LNCAP (cell line): ENCODE measurements at regions not wholly inside any gene's neighbourhood (a gene's known extent, or its start where the extent isn't known, plus 50 kb on each side); places are given as distances from the start of the nearest gene placed in this dataset.

ENCODE experiments used
- TF ChIP-seq, protein P1 (sequence below): fragments of 450-650 bp; IDR thresholded peaks from 2 replicates; pipeline ENCODE4 v1.5.1; 2017; ENCODE audit warnings: mild to moderate bottlenecking

GRCh38 chr5:38607396-38607795, 51.0 kb upstream of the LIFR start:
- TF ChIP-seq, protein P1, sequence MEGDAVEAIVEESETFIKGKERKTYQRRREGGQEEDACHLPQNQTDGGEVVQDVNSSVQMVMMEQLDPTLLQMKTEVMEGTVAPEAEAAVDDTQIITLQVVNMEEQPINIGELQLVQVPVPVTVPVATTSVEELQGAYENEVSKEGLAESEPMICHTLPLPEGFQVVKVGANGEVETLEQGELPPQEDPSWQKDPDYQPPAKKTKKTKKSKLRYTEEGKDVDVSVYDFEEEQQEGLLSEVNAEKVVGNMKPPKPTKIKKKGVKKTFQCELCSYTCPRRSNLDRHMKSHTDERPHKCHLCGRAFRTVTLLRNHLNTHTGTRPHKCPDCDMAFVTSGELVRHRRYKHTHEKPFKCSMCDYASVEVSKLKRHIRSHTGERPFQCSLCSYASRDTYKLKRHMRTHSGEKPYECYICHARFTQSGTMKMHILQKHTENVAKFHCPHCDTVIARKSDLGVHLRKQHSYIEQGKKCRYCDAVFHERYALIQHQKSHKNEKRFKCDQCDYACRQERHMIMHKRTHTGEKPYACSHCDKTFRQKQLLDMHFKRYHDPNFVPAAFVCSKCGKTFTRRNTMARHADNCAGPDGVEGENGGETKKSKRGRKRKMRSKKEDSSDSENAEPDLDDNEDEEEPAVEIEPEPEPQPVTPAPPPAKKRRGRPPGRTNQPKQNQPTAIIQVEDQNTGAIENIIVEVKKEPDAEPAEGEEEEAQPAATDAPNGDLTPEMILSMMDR = no peak

- TF ChIP-seq, protein P1 = no peak
Observed at GRCh38 chr5:38607930-38608564, 51.6 kb upstream of the LIFR start.

DNA sequence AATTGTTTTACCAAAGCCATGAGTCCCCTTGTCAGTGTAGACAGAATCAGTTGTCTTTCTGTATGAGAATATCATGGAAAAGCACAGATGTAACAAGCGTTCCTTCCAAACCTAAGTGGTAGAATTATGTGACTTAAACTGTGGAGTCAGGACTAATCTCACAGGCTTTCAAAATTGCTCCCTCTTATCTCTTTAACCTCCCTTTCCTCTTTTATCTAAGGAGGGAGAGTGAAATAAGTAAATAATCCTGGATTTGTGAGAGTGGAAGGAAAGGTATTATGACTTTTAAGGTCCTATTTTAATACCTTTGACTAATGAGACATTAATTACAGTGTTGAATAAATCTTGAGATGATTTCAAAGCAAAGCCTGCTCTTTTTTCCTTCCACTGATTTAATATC, 52.4 kb upstream of the LIFR start:
- TF ChIP-seq, protein P1 = no peak

GRCh38 chr5:38612851-38613250, 56.4 kb upstream of the LIFR start:
- TF ChIP-seq, protein P1 = no peak

DNA sequence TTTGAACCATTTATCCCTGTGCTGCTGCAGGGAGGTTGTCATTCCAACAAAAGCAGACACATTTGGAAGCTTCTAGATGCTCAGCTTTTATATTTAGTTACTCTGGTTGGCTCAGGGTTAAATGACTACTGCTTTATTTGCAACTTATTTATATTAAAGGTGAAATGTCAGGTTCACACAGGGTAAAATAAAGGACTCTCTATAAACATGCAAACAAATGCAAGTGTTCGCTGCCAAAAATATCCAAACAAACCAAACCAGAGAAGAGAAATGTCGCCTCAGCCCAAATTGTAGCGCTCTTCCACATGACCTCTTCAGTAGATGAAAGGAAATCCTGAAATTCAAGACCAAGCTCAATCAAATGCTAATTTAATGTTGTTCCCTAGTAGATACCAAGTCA, 57.0 kb upstream of the LIFR start:
- TF ChIP-seq, protein P1 = no peak

DNA sequence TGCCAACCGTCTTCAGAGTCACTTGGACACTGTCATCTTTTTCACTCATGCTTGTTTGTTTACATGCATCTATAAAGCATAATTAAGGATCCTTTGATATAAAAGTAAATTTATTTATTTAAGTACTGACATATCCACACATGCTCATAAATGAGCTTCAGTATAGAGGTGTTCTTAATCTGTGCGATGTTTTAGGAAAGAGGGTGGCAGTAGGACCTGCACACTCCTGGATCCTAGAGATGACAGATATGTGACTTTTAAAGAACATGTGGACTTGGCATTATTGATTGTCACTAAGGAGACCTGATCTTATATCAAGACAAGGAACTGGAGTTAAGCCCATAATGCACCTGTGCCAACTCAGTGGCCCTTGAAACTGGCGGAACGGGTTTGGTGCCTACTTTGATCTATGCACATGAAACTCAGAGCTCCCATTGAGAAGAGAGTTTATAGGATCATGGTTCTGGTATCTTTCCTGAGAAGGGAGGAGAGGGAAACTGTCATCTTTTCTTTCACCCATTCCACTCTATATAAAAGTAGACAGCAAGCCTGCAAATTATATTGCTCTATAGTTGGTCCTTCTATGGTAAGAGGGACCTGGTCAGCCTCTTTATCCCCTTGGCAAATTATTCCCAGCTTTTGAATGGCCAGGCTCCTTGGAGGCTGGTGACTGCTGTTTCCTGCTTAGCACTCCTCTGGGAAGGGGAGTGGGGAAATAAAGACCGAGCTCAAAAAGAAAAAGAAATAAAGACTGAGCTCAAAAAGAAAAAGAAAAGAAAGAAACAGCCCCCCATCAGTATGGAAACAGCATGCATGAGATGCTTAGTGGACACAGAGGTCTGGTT, 57.8 kb upstream of the LIFR start:
- TF ChIP-seq, protein P1 = no peak

DNA sequence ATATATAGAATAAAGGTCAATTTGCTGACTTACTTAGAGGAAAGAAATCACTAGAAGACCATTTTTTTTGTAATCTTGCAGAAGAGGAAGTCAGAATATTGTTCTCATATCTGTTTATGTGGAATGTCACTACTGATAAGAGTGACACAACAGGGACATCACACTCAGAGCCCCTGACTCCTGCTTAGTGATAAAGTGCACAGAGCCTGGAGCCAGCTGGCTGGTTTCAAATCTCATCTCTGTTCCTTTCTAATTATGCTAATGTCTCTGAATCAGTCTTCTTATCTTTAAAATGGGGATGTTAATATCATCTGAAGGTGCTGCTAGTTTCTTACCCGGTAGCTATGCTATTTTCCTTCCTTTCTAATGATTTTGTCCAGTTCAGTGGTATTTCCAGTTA, 58.6 kb upstream of the LIFR start:
- TF ChIP-seq, protein P1 = no peak
